ENCODE measurements at regions not wholly inside any gene's neighbourhood (a gene's known extent, or its start where the extent isn't known, plus 50 kb on each side); places are given as distances from the start of the nearest gene placed in this dataset.

DNA sequence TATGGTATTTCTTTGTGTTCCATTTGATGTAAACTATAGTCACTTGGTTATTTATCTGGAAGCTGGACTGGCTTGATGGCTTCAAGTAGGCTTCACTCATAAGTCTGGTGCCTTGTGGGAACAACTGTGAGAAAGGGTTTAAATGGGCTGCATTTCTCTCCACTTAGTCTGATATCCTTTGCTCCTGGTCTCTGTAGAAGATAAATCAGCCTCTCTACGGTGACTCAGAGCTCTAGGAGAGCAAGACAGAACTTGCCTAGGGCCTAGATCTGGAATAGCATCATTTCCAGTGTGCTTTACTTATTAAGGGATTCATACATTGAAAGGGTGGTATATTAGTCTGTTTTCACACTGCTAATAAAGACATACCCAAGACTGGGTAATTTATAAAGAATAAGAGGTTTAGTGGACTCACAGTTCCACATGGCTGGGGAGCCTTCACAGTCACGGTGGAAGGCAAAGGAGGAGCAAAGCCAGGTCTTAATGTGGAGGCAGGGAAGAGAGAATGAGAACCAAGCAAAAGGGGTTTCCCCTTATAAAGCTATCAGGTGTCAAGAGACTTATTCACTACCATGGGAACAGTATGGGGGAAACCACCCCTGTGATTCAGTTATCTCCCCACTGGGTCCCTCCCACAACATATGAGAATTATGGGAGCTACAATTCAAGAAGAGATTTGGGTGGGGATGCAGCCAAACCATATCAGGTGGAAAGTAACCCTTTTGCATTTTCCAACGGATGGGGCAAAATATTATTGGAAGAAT lies 1746.4 kb upstream of the PCDH7 start:
- TF ChIP-seq, protein P1, sequence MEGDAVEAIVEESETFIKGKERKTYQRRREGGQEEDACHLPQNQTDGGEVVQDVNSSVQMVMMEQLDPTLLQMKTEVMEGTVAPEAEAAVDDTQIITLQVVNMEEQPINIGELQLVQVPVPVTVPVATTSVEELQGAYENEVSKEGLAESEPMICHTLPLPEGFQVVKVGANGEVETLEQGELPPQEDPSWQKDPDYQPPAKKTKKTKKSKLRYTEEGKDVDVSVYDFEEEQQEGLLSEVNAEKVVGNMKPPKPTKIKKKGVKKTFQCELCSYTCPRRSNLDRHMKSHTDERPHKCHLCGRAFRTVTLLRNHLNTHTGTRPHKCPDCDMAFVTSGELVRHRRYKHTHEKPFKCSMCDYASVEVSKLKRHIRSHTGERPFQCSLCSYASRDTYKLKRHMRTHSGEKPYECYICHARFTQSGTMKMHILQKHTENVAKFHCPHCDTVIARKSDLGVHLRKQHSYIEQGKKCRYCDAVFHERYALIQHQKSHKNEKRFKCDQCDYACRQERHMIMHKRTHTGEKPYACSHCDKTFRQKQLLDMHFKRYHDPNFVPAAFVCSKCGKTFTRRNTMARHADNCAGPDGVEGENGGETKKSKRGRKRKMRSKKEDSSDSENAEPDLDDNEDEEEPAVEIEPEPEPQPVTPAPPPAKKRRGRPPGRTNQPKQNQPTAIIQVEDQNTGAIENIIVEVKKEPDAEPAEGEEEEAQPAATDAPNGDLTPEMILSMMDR (IDR thresholded peaks at IDR 0.05): no peak
- no peak for TF ChIP-seq POLR2A (IDR thresholded peaks at IDR 0.05)
